Naive thymus-derived CD4-positive, alpha-beta T cell (primary cell): ENCODE measurements at regions not wholly inside any gene's neighbourhood (a gene's known extent, or its start where the extent isn't known, plus 50 kb on each side); places are given as distances from the start of the nearest gene placed in this dataset.
"Not testable (repeated sequence)": the region's sequence is repeated elsewhere in the genome, so short reads cannot be mapped to it uniquely, and the experiment has no call there.

Experiments
- ATAC-seq: fragments of 150-1000 bp; cut with Tn5 transposase; 2 replicates; pipeline ENCODE4 v1.10.0; 2021; ENCODE audit warnings: mild to moderate bottlenecking, moderate library complexity
- CTCF ChIA-PET: fragments of 350-600 bp; sonication (Branson Sonifier 250); formaldehyde crosslinking; loops from one replicate; lab custom pipeline; 2021; ENCODE audit warnings: antibody characterized with exemption; lab: Charles Lee
- POLR2A ChIA-PET: fragments of 350-600 bp; sonication (Branson Sonifier 250); formaldehyde crosslinking; loops from one replicate; lab custom pipeline; 2021; ENCODE audit warnings: antibody characterized with exemption, inconsistent platforms; lab: Charles Lee
- DNase-seq, 9 donors: peaks; one replicate each; pipeline versions ENCODE4 v3.0.0 to v3.0.0-alpha.2; 2020 to 2022; ENCODE audit warnings: mixed read lengths in 1 of 9
- H3K27ac ChIP-seq: one replicate; pipeline ENCODE4 v1.7.0; 2013; ENCODE audit warnings: mild to moderate bottlenecking, low read depth, low read length, moderate library complexity
- H3K27me3 ChIP-seq, 2 donors: one replicate each; pipeline ENCODE4 v1.7.0; 2013; ENCODE audit warnings: low read length in 2 of 2, mild to moderate bottlenecking in 2 of 2, moderate library complexity in 2 of 2; ENCODE audit not compliant: control insufficient read depth in 2 of 2, insufficient read depth in 2 of 2
- H3K36me3 ChIP-seq, 3 experiments: 1 replicate in 2 of 3; 2 replicates in 1 of 3; pipeline ENCODE4 v1.7.0; 2013; ENCODE audit warnings: low read length in 3 of 3, mild to moderate bottlenecking in 3 of 3, moderate library complexity in 1 of 3; ENCODE audit not compliant: insufficient read depth in 3 of 3, control insufficient read depth in 2 of 3
- H3K4me1 ChIP-seq, 2 donors: one replicate each; pipeline ENCODE4 v1.7.0; 2013; ENCODE audit warnings: low read length in 2 of 2, mild to moderate bottlenecking in 2 of 2, moderate library complexity in 1 of 2; ENCODE audit not compliant: control insufficient read depth in 2 of 2, insufficient read depth in 2 of 2
- H3K4me3 ChIP-seq: 2 replicates; pipeline ENCODE4 v1.7.0; 2013; ENCODE audit warnings: mild to moderate bottlenecking, low read length
- H3K9me3 ChIP-seq, 3 experiments: 1 replicate in 2 of 3; 2 replicates in 1 of 3; pipeline ENCODE4 v1.7.0; 2013; ENCODE audit warnings: low read length in 3 of 3; ENCODE audit not compliant: control insufficient read depth in 2 of 3
- H3K27ac Mint-ChIP-seq, 9 donors: one replicate each; pipeline ENCODE4 v1.8.0; 2020 to 2022; ENCODE audit warnings: mixed read lengths in 9 of 9, mild to moderate bottlenecking in 8 of 9, moderate library complexity in 5 of 9, inconsistent platforms in 2 of 9
- H3K27me3 Mint-ChIP-seq, 5 donors: one replicate each; pipeline ENCODE4 v1.8.0; 2021 to 2022; ENCODE audit warnings: mixed read lengths in 5 of 5, mild to moderate bottlenecking in 1 of 5
- H3K36me3 Mint-ChIP-seq, 5 donors: one replicate each; pipeline ENCODE4 v1.8.0; 2020 to 2022; ENCODE audit warnings: mixed read lengths in 5 of 5, mild to moderate bottlenecking in 3 of 5, inconsistent platforms in 1 of 5
- H3K4me1 Mint-ChIP-seq, 7 donors: one replicate each; pipeline ENCODE4 v1.8.0; 2020 to 2022; ENCODE audit warnings: mixed read lengths in 7 of 7, mild to moderate bottlenecking in 3 of 7, inconsistent platforms in 1 of 7
- H3K4me3 Mint-ChIP-seq, 10 donors: one replicate each; pipeline ENCODE4 v1.8.0; 2020 to 2022; ENCODE audit warnings: mild to moderate bottlenecking in 10 of 10, mixed read lengths in 10 of 10, moderate library complexity in 6 of 10, inconsistent platforms in 2 of 10
- H3K9me3 Mint-ChIP-seq, 11 donors: one replicate each; pipeline ENCODE4 v1.8.0; 2020 to 2022; ENCODE audit warnings: mixed read lengths in 11 of 11, mild to moderate bottlenecking in 4 of 11, inconsistent platforms in 1 of 11, moderate library complexity in 1 of 11
- intact Hi-C, 2 donors: fragments of 100-400 bp; cut with micrococcal nuclease; formaldehyde crosslinking; loops; one replicate each; pipeline ENCODE4 v1.15.1; 2023

- Mint-ChIP-seq H3K27ac (no peak overlapping the region), H3K9me3 (peaks cover 4 to 37% (median 15%) of the 10 kb centered on the region in 11 donors), H3K36me3 (peaks cover 0 to 8% (median 0%) of the 10 kb centered on the region in 5 donors), H3K4me1 (no peaks in the 10 kb centered on the region), H3K4me3 (no peak overlapping the region), H3K27me3 (peaks cover 0 to 15% (median 10%) of the 10 kb centered on the region in 5 donors)
- no peaks in the 10 kb centered on the region for H3K27me3 ChIP-seq
- no peaks in the 10 kb centered on the region for H3K4me1 ChIP-seq
- intact Hi-C loops: no loop called here
- CTCF ChIA-PET: no interaction called here
- H3K36me3 ChIP-seq: no peaks in the 10 kb centered on the region
- DNase-seq: no peak
- peaks cover 0 to 12% (median 0%) of the 10 kb centered on the region in 3 experiments for H3K9me3 ChIP-seq
- H3K4me3 ChIP-seq: no peak overlapping the region
- POLR2A ChIA-PET: no interaction called here
- no peak overlapping the region for H3K27ac ChIP-seq
- no peak for ATAC-seq
These were observed 208.5 kb upstream of the ASCC3 start for GRCh38 chr6:101089640-101090039.

GRCh38 chr6:101090281-101090680 lies 209.2 kb upstream of the ASCC3 start:
- ATAC-seq (no peak), DNase-seq (no peak)
- POLR2A ChIA-PET: no interaction called here
- CTCF ChIA-PET: no interaction called here
- no peaks in the 10 kb centered on the region for H3K36me3 ChIP-seq
- intact Hi-C loops: no loop called here
- Mint-ChIP-seq H3K27me3 (peaks cover 0 to 15% (median 10%) of the 10 kb centered on the region in 5 donors), H3K4me1 (no peaks in the 10 kb centered on the region), H3K36me3 (peaks cover 0 to 8% (median 0%) of the 10 kb centered on the region in 5 donors), H3K9me3 (peaks cover 4 to 37% (median 15%) of the 10 kb centered on the region in 11 donors), H3K4me3 (no peak overlapping the region), H3K27ac (no peak overlapping the region)
- peaks cover 0 to 12% (median 0%) of the 10 kb centered on the region in 3 experiments for H3K9me3 ChIP-seq
- no peak overlapping the region for H3K4me3 ChIP-seq
- H3K27me3 ChIP-seq: no peaks in the 10 kb centered on the region
- no peak overlapping the region for H3K27ac ChIP-seq
- H3K4me1 ChIP-seq: no peaks in the 10 kb centered on the region

DNA sequence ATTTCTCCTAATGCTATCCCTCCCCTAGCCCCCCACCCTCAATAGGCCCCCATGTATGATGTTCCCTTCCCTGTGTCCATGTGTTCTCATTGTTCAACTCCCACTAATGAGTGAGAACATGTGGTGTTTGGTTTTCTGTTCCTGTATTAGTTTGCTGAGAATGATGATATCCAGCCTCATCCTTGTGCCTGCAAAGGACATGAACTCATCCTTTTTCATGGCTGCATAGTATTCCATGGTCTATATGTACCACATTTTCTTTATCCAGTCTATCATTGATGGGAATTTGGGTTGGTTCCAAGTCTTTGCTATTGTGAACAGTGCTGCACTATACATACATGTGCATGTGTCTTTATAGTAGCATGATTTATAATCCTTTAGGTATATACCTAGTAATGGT lies 217.5 kb upstream of the ASCC3 start:
- DNase-seq, H3K4me3 Mint-ChIP-seq, H3K27me3 ChIP-seq, CTCF ChIA-PET, intact Hi-C loops, H3K4me1 ChIP-seq, H3K27ac Mint-ChIP-seq, H3K36me3 ChIP-seq, H3K4me3 ChIP-seq, H3K27me3 Mint-ChIP-seq, H3K27ac ChIP-seq, ATAC-seq, H3K9me3 ChIP-seq, H3K36me3 Mint-ChIP-seq, POLR2A ChIA-PET, H3K4me1 Mint-ChIP-seq: not testable (repeated sequence)
- peaks cover 0 to 15% (median 3%) of the 10 kb centered on the region in 11 donors for H3K9me3 Mint-ChIP-seq

GRCh38 chr6:101102702-101103101 lies 221.6 kb upstream of the ASCC3 start:
- Histone ChIP-seq H3K36me3 (no peaks in the 10 kb centered on the region), H3K4me1 (no peaks in the 10 kb centered on the region), H3K4me3 (no peak overlapping the region), H3K27me3 (no peaks in the 10 kb centered on the region), H3K9me3 (no peaks in the 10 kb centered on the region), H3K27ac (no peak overlapping the region)
- peaks cover 0 to 13% (median 3%) of the 10 kb centered on the region in 11 donors for H3K9me3 Mint-ChIP-seq
- no peak overlapping the region for H3K4me3 Mint-ChIP-seq
- ChIA-PET POLR2A (no interaction called here), CTCF (no interaction called here)
- intact Hi-C loops: no loop called here
- ATAC-seq (no peak), DNase-seq (no peak)
- H3K36me3 Mint-ChIP-seq: no peaks in the 10 kb centered on the region
- H3K27me3 Mint-ChIP-seq: peaks cover 0 to 6% (median 0%) of the 10 kb centered on the region in 5 donors
- no peaks in the 10 kb centered on the region for H3K4me1 Mint-ChIP-seq
- H3K27ac Mint-ChIP-seq: no peak overlapping the region

DNA sequence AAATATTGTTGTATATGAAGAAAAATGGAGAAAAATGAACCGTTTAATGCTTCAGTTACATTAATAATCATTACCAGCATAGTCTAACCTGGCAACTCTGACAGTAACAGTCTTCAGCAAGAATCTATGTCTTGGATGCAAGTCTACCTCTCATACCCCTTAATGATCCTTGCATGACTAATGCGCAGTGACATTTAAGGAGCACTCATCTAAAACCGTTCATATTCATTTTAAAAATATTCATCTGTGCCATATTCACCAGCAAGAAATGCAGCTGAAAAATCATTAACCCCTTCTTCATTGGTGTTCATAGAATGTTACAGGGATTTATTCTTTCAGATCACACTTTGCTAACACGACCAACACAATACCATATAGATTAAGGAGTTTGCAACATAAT lies 227.2 kb upstream of the ASCC3 start:
- ChIA-PET CTCF (no interaction called here), POLR2A (no interaction called here)
- H3K36me3 Mint-ChIP-seq: no peaks in the 10 kb centered on the region
- H3K4me3 Mint-ChIP-seq: no peak overlapping the region
- Histone ChIP-seq H3K27ac (no peak overlapping the region), H3K36me3 (no peaks in the 10 kb centered on the region), H3K4me3 (no peak overlapping the region), H3K4me1 (no peaks in the 10 kb centered on the region), H3K27me3 (no peaks in the 10 kb centered on the region), H3K9me3 (no peaks in the 10 kb centered on the region)
- DNase-seq (no peak), ATAC-seq (no peak)
- intact Hi-C loops: no loop called here
- no peak overlapping the region for H3K27ac Mint-ChIP-seq
- H3K9me3 Mint-ChIP-seq: no peaks in the 10 kb centered on the region
- H3K27me3 Mint-ChIP-seq: peaks cover 0 to 7% (median 0%) of the 10 kb centered on the region in 5 donors
- H3K4me1 Mint-ChIP-seq: no peaks in the 10 kb centered on the region

DNA sequence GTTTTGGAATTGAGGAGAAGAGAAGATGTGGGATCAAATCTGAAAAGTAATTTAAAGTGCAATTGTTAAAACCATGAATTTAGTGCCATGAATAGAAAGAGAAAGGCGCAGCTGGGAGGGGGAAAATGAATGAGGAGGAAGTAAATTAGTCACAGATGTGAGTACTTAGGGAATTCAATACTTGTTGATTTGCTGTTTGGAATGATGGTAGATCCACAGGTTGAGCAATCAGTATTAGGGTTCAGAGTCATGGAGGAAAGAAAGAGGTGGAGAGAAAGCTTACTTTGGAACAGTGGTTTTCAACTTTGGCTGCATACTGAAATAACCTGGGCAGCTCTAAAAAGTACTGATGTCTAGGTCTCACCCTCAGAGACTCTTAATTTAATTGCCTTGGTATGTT lies 229.7 kb upstream of the ASCC3 start:
- no peak overlapping the region for H3K27ac Mint-ChIP-seq
- ChIA-PET CTCF (no interaction called here), POLR2A (no interaction called here)
- H3K27ac ChIP-seq: no peak overlapping the region
- peaks cover 0 to 7% (median 0%) of the 10 kb centered on the region in 5 donors for H3K27me3 Mint-ChIP-seq
- ATAC-seq (no peak), DNase-seq (no peak)
- H3K36me3 Mint-ChIP-seq: no peaks in the 10 kb centered on the region
- no peaks in the 10 kb centered on the region for H3K36me3 ChIP-seq
- no peaks in the 10 kb centered on the region for H3K9me3 Mint-ChIP-seq
- H3K4me3 ChIP-seq: no peak overlapping the region
- H3K4me1 Mint-ChIP-seq: no peaks in the 10 kb centered on the region
- no peaks in the 10 kb centered on the region for H3K4me1 ChIP-seq
- intact Hi-C loops: no loop called here
- no peaks in the 10 kb centered on the region for H3K27me3 ChIP-seq
- H3K9me3 ChIP-seq: no peaks in the 10 kb centered on the region
- H3K4me3 Mint-ChIP-seq: no peak overlapping the region

DNA sequence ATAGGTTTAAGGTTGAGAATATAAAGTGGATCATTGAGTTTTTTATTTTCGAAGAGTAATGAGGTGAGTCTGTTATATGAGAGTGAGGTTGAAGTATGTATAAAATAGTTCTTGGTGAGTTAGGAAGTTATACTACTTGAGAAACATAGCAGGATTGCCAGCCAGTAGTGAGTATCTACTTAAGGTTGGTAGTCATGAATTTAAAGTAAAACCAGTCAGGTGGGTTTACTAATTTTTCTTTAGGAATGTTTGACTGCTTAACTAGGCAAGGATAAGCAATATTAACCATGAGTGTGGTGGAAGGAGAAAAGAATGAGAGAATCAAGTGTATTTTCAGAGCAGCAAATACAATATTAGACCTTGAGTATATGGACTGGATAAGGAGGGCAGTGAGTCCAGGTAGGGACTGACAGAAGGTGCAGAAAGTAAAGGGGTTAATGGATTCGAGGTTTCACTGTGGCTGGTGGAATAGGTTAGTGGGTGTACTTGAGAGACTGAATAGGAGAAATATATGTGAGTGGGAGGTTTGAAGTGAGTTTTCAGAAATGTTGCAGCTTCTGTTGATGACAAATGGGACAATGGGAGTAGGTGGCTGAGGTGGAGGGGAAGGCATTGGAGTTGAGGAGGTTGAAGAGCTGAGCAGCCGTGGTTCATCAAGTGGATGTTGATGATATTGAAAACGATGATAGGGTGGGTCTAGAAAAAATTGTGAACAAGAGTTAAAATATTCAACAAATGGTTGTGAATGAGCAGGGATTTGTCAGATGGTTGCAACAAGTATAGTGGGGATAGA lies 232.5 kb upstream of the ASCC3 start:
- no peak overlapping the region for H3K4me3 ChIP-seq
- ATAC-seq (no peak), DNase-seq (no peak)
- Mint-ChIP-seq H3K27me3 (peaks cover 0 to 7% (median 0%) of the 10 kb centered on the region in 5 donors), H3K27ac (no peak overlapping the region), H3K4me3 (no peak overlapping the region), H3K4me1 (no peaks in the 10 kb centered on the region), H3K36me3 (no peaks in the 10 kb centered on the region), H3K9me3 (no peaks in the 10 kb centered on the region)
- POLR2A ChIA-PET: no interaction called here
- H3K27ac ChIP-seq: no peak overlapping the region
- no peaks in the 10 kb centered on the region for H3K9me3 ChIP-seq
- H3K27me3 ChIP-seq: no peaks in the 10 kb centered on the region
- CTCF ChIA-PET: no interaction called here
- H3K36me3 ChIP-seq: no peaks in the 10 kb centered on the region
- intact Hi-C loops: no loop called here
- H3K4me1 ChIP-seq: no peaks in the 10 kb centered on the region
